H1 (cell line): ENCODE measurements at regions not wholly inside any gene's neighbourhood (a gene's known extent, or its start where the extent isn't known, plus 50 kb on each side); places are given as distances from the start of the nearest gene placed in this dataset.

Experiments
- ASH2L ChIP-seq: fragments of 200-600, 300-600 bp; sonication (generic); IDR thresholded peaks from one replicate; pipeline ENCODE4 v1.7.1; 2017; ENCODE audit warnings: low read length
- CTCF ChIP-seq, 3 experiments: IDR thresholded peaks; 1 replicate in 2 of 3; 2 replicates in 1 of 3; pipeline versions ENCODE4 v1.5.1 to v1.6.1; 2011; ENCODE audit warnings: low read length in 3 of 3, mild to moderate bottlenecking in 3 of 3, inconsistent platforms in 2 of 3, low read depth in 1 of 3, moderate library complexity in 1 of 3; ENCODE audit not compliant: insufficient read depth in 1 of 3; ENCODE audit errors: control extremely low read depth in 1 of 3
- MAX ChIP-seq: IDR thresholded peaks from 2 replicates; pipeline ENCODE4 v1.6.1; 2012; ENCODE audit warnings: inconsistent platforms
- SIRT6 ChIP-seq: IDR thresholded peaks from one replicate; pipeline ENCODE4 v1.7.1; 2012; ENCODE audit warnings: low read length, inconsistent platforms

GRCh38 chr2:82224301-82224940, 1919.9 kb upstream of the LRRTM1 start (continued):
- no peak for TF ChIP-seq CTCF (IDR thresholded peaks at IDR 0.05; ENCODE audit: control extremely low read depth in 1 of 3, insufficient read depth in 1 of 3, low read depth in 1 of 3, low read length in 3 of 3)
- no peak for TF ChIP-seq SIRT6
- no peak for TF ChIP-seq MAX
- TF ChIP-seq ASH2L = no peak
